NB4 (cell line): ENCODE measurements at regions not wholly inside any gene's neighbourhood (a gene's known extent, or its start where the extent isn't known, plus 50 kb on each side); places are given as distances from the start of the nearest gene placed in this dataset.

Source experiments
- DNase-seq: peaks from one replicate; pipeline ENCODE4 v3.0.0; 2010; ENCODE audit warnings: low read depth
- H3K4me3 ChIP-seq: one replicate; pipeline ENCODE4 v1.5.1; 2011; ENCODE audit warnings: mild to moderate bottlenecking, low read depth, low read length, moderate library complexity
- CTCF ChIP-seq: IDR thresholded peaks from one replicate; pipeline ENCODE4 v1.5.1; 2012; ENCODE audit warnings: low read depth, low read length
- MYC ChIP-seq: IDR thresholded peaks from 2 replicates; pipeline ENCODE4 v1.6.1; 2011; ENCODE audit warnings: low read depth, low read length
- POLR2A ChIP-seq: IDR thresholded peaks from 2 replicates; pipeline ENCODE4 v1.6.1; 2011; ENCODE audit warnings: mild to moderate bottlenecking; ENCODE audit not compliant: insufficient read length; ENCODE audit errors: extremely low read depth
- TF ChIP-seq, protein P1 (sequence below): IDR thresholded peaks from 2 replicates; pipeline ENCODE4 v1.6.1; 2011; ENCODE audit warnings: low read depth, low read length

GRCh38 chr4:151471728-151472127 lies 62.8 kb downstream of the FHIP1A start:
- TF ChIP-seq POLR2A (no peak), MYC (no peak), CTCF (no peak)
- TF ChIP-seq, protein P1, sequence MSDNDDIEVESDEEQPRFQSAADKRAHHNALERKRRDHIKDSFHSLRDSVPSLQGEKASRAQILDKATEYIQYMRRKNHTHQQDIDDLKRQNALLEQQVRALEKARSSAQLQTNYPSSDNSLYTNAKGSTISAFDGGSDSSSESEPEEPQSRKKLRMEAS, result no peak
- H3K4me3 ChIP-seq, result no peak overlapping the region
- DNase-seq, result no peak

- no peak for DNase-seq
- TF ChIP-seq POLR2A (no peak), CTCF (no peak), MYC (no peak)
- TF ChIP-seq, protein P1, result no peak
- H3K4me3 ChIP-seq, result no peak overlapping the region
Measured at GRCh38 chr4:151472297-151472696, 63.3 kb downstream of the FHIP1A start.

DNA sequence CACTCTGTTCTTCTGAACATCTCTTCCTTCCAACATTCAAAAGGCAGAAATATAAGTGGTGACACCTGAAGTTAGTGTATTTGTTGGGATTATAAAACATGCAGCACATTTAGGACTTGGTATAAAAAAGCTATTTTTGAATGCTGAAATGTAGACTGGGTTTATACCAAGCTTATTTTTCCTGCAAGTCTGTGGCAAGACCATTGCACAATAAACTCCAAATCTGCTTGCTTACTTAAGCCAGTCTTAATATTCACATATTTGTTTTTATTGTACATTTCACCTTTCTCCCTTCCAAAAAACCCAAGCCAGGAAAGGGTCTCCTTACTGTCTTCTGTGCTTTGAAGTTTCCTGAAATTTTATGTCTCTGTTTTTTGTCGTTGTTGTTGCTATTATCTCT lies 63.7 kb downstream of the FHIP1A start:
- no peak for TF ChIP-seq CTCF
- no peak for TF ChIP-seq MYC
- no peak for TF ChIP-seq POLR2A
- TF ChIP-seq, protein P1, result no peak
- no peak for DNase-seq
- no peak overlapping the region for H3K4me3 ChIP-seq

GRCh38 chr4:151473521-151474097 lies 64.6 kb downstream of the FHIP1A start:
- DNase-seq, result no peak
- H3K4me3 ChIP-seq, result no peak overlapping the region
- TF ChIP-seq, protein P1, result no peak
- no peak for TF ChIP-seq CTCF
- no peak for TF ChIP-seq MYC
- TF ChIP-seq POLR2A, result no peak

GRCh38 chr4:151475035-151475714 lies 66.2 kb downstream of the FHIP1A start:
- TF ChIP-seq POLR2A (no peak), CTCF (no peak), MYC (no peak)
- TF ChIP-seq, protein P1, result no peak
- no peak for DNase-seq
- no peak overlapping the region for H3K4me3 ChIP-seq
